T-helper 1 cell treated with Interleukin-12 subunit alpha and Interleukin-12 subunit beta and Interleukin-4 antibody, amounts not matched to agents 30 μg/mL and 1 μg/mL, for 36 hours (primary cell): ENCODE measurements at regions not wholly inside any gene's neighbourhood (a gene's known extent, or its start where the extent isn't known, plus 50 kb on each side); places are given as distances from the start of the nearest gene placed in this dataset.

Source experiments
- H3K27ac Mint-ChIP-seq: one replicate; pipeline ENCODE4 v1.8.0; 2021; ENCODE audit warnings: mild to moderate bottlenecking, mixed read lengths
- H3K27me3 Mint-ChIP-seq: one replicate; pipeline ENCODE4 v1.8.0; 2021; ENCODE audit warnings: low read depth, mixed read lengths
- H3K36me3 Mint-ChIP-seq: one replicate; pipeline ENCODE4 v1.8.0; 2021; ENCODE audit warnings: low read depth, mixed read lengths
- H3K4me1 Mint-ChIP-seq: one replicate; pipeline ENCODE4 v1.8.0; 2021; ENCODE audit warnings: low read depth, mixed read lengths
- H3K4me3 Mint-ChIP-seq: one replicate; pipeline ENCODE4 v1.8.0; 2021; ENCODE audit warnings: mild to moderate bottlenecking, moderate library complexity, mixed read lengths
- H3K9me3 Mint-ChIP-seq: one replicate; pipeline ENCODE4 v1.8.0; 2021; ENCODE audit warnings: mixed read lengths

GRCh38 chr2:11984316-11985158 is 238.1 kb downstream of the LPIN1 start:
- Mint-ChIP-seq H3K9me3 (peaks cover 10% of the 10 kb centered on the region), H3K36me3 (peaks cover 2% of the 10 kb centered on the region), H3K4me3 (no peak overlapping the region), H3K27me3 (peaks cover 27% of the 10 kb centered on the region), H3K4me1 (no peaks in the 10 kb centered on the region), H3K27ac (no peak overlapping the region)

- Mint-ChIP-seq H3K4me3 (no peak overlapping the region), H3K36me3 (peaks cover 2% of the 10 kb centered on the region), H3K27ac (no peak overlapping the region), H3K4me1 (no peaks in the 10 kb centered on the region), H3K9me3 (peaks cover 7% of the 10 kb centered on the region), H3K27me3 (peaks cover 27% of the 10 kb centered on the region)
Observed at GRCh38 chr2:11985817-11986566, 239.6 kb downstream of the LPIN1 start.

- Mint-ChIP-seq H3K27ac (no peak overlapping the region), H3K27me3 (peaks cover 28% of the 10 kb centered on the region), H3K9me3 (no peaks in the 10 kb centered on the region), H3K4me1 (no peaks in the 10 kb centered on the region), H3K4me3 (no peak overlapping the region), H3K36me3 (no peaks in the 10 kb centered on the region)
Observed at GRCh38 chr2:11987151-11987550, 240.7 kb downstream of the LPIN1 start.

- Mint-ChIP-seq H3K4me1 (no peaks in the 10 kb centered on the region), H3K36me3 (no peaks in the 10 kb centered on the region), H3K27ac (no peak overlapping the region), H3K9me3 (no peaks in the 10 kb centered on the region), H3K27me3 (peaks cover 40% of the 10 kb centered on the region), H3K4me3 (no peak overlapping the region)
Observed at GRCh38 chr2:11988691-11989353, 242.4 kb downstream of the LPIN1 start.

GRCh38 chr2:11989354-11989703 is 242.9 kb downstream of the LPIN1 start:
- no peaks in the 10 kb centered on the region for H3K4me1 Mint-ChIP-seq
- H3K36me3 Mint-ChIP-seq = no peaks in the 10 kb centered on the region
- peaks cover under 1% of the 10 kb centered on the region for H3K9me3 Mint-ChIP-seq
- no peak overlapping the region for H3K27ac Mint-ChIP-seq
- no peak overlapping the region for H3K4me3 Mint-ChIP-seq
- peaks cover 44% of the 10 kb centered on the region for H3K27me3 Mint-ChIP-seq

GRCh38 chr2:11990576-11990975 is 244.1 kb downstream of the LPIN1 start:
- Mint-ChIP-seq H3K27me3 (peaks cover 49% of the 10 kb centered on the region), H3K4me1 (no peaks in the 10 kb centered on the region), H3K4me3 (no peak overlapping the region), H3K36me3 (no peaks in the 10 kb centered on the region), H3K9me3 (peaks cover 10% of the 10 kb centered on the region), H3K27ac (no peak overlapping the region)

- no peaks in the 10 kb centered on the region for H3K36me3 Mint-ChIP-seq
- H3K27ac Mint-ChIP-seq = no peak overlapping the region
- H3K4me3 Mint-ChIP-seq = no peak overlapping the region
- peaks cover 42% of the 10 kb centered on the region for H3K27me3 Mint-ChIP-seq
- peaks cover 3% of the 10 kb centered on the region for H3K4me1 Mint-ChIP-seq
- peaks cover 10% of the 10 kb centered on the region for H3K9me3 Mint-ChIP-seq
Observed at GRCh38 chr2:11993749-11994148, 247.3 kb downstream of the LPIN1 start.

- no peak overlapping the region for H3K4me3 Mint-ChIP-seq
- peaks cover 3% of the 10 kb centered on the region for H3K4me1 Mint-ChIP-seq
- peaks cover 50% of the 10 kb centered on the region for H3K27me3 Mint-ChIP-seq
- H3K9me3 Mint-ChIP-seq = peaks cover 10% of the 10 kb centered on the region
- H3K36me3 Mint-ChIP-seq = no peaks in the 10 kb centered on the region
- H3K27ac Mint-ChIP-seq = no peak overlapping the region
Observed at GRCh38 chr2:11995456-11995855, 249.0 kb downstream of the LPIN1 start.

- H3K27me3 Mint-ChIP-seq = peaks cover 61% of the 10 kb centered on the region
- peaks cover 14% of the 10 kb centered on the region for H3K9me3 Mint-ChIP-seq
- H3K27ac Mint-ChIP-seq = no peak overlapping the region
- no peak overlapping the region for H3K4me3 Mint-ChIP-seq
- H3K36me3 Mint-ChIP-seq = no peaks in the 10 kb centered on the region
- peaks cover 3% of the 10 kb centered on the region for H3K4me1 Mint-ChIP-seq
Observed at GRCh38 chr2:11996618-11997017, 250.2 kb downstream of the LPIN1 start.

- no peak overlapping the region for H3K4me3 Mint-ChIP-seq
- peaks cover 3% of the 10 kb centered on the region for H3K4me1 Mint-ChIP-seq
- peaks cover 14% of the 10 kb centered on the region for H3K9me3 Mint-ChIP-seq
- no peaks in the 10 kb centered on the region for H3K36me3 Mint-ChIP-seq
- H3K27me3 Mint-ChIP-seq = peaks cover 64% of the 10 kb centered on the region
- no peak overlapping the region for H3K27ac Mint-ChIP-seq
Observed at GRCh38 chr2:11997142-11997541, 250.7 kb downstream of the LPIN1 start.

GRCh38 chr2:11998218-11998617 is 251.8 kb downstream of the LPIN1 start:
- no peak overlapping the region for H3K27ac Mint-ChIP-seq
- H3K9me3 Mint-ChIP-seq = peaks cover 14% of the 10 kb centered on the region
- no peak overlapping the region for H3K4me3 Mint-ChIP-seq
- peaks cover 66% of the 10 kb centered on the region for H3K27me3 Mint-ChIP-seq
- peaks cover 3% of the 10 kb centered on the region for H3K4me1 Mint-ChIP-seq
- H3K36me3 Mint-ChIP-seq = no peaks in the 10 kb centered on the region

GRCh38 chr2:11998626-11999378 is 252.4 kb downstream of the LPIN1 start:
- Mint-ChIP-seq H3K36me3 (no peaks in the 10 kb centered on the region), H3K27me3 (peaks cover 67% of the 10 kb centered on the region), H3K4me1 (peaks cover 3% of the 10 kb centered on the region), H3K4me3 (no peak overlapping the region), H3K9me3 (peaks cover 14% of the 10 kb centered on the region), H3K27ac (no peak overlapping the region)

GRCh38 chr2:12001621-12002020 is 255.2 kb downstream of the LPIN1 start:
- Mint-ChIP-seq H3K4me1 (peaks cover 13% of the 10 kb centered on the region), H3K9me3 (peaks cover 4% of the 10 kb centered on the region), H3K27me3 (peaks cover 66% of the 10 kb centered on the region), H3K36me3 (no peaks in the 10 kb centered on the region), H3K4me3 (no peak overlapping the region), H3K27ac (no peak overlapping the region)

GRCh38 chr2:12002215-12002614 is 255.8 kb downstream of the LPIN1 start:
- Mint-ChIP-seq H3K36me3 (no peaks in the 10 kb centered on the region), H3K9me3 (peaks cover 4% of the 10 kb centered on the region), H3K27me3 (peaks cover 68% of the 10 kb centered on the region), H3K4me1 (peaks cover 13% of the 10 kb centered on the region), H3K27ac (no peak overlapping the region), H3K4me3 (no peak overlapping the region)
